Suprapubic skin (tissue), 4 donors: ENCODE measurements at regions not wholly inside any gene's neighbourhood (a gene's known extent, or its start where the extent isn't known, plus 50 kb on each side); places are given as distances from the start of the nearest gene placed in this dataset.

Experiments
- DNase-seq, 2 donors: peaks; one replicate each; pipeline ENCODE4 v3.0.0-alpha.2; 2019; ENCODE audit warnings: low spot score in 2 of 2
- H3K27ac ChIP-seq: fragments of 200-600 bp; sonication (generic); one replicate; pipeline ENCODE4 v1.5.1; 2019
- H3K27me3 ChIP-seq: fragments of 200-600 bp; sonication (generic); one replicate; pipeline ENCODE4 v1.5.1; 2019
- H3K36me3 ChIP-seq: fragments of 200-600 bp; sonication (generic); one replicate; pipeline ENCODE4 v1.5.1; 2019
- H3K4me1 ChIP-seq: fragments of 200-600 bp; sonication (generic); one replicate; pipeline ENCODE4 v1.5.1; 2019
- H3K4me3 ChIP-seq: fragments of 200-600 bp; sonication (generic); one replicate; pipeline ENCODE4 v1.5.1; 2019; ENCODE audit warnings: mild to moderate bottlenecking
- H3K9me3 ChIP-seq: fragments of 200-600 bp; sonication (generic); one replicate; pipeline ENCODE4 v1.5.1; 2019
- EP300 ChIP-seq: sonication (generic); formaldehyde crosslinking; IDR thresholded peaks from one replicate; pipeline ENCODE4 v1.6.1; 2017; ENCODE audit warnings: antibody characterized with exemption
- POLR2A ChIP-seq, 2 donors: fragments of 450-650 bp; IDR thresholded peaks; one replicate each; pipeline ENCODE4 v1.6.1; 2017; ENCODE audit warnings: antibody characterized with exemption in 2 of 2, mild to moderate bottlenecking in 2 of 2, moderate library complexity in 2 of 2
- POLR2AphosphoS5 ChIP-seq, 3 donors: sonication (generic); formaldehyde crosslinking; IDR thresholded peaks; one replicate each; pipeline ENCODE4 v1.6.1; 2017; ENCODE audit warnings: antibody characterized with exemption in 3 of 3
- WGBS: methylation state at CpG from one replicate; pipeline ENCODE4 v1.1.5; 2018; 5-methylcytosine and 5-hydroxymethylcytosine counted together
- TF ChIP-seq, protein P1 (sequence below), 2 donors: fragments of 200-600 bp in 1 of 2; fragments of 450-650 bp in 1 of 2; sonication (generic) in 1 of 2; IDR thresholded peaks; one replicate each; pipeline ENCODE4 v1.5.1; 2016 to 2019; ENCODE audit warnings: antibody characterized with exemption in 2 of 2, mild to moderate bottlenecking in 1 of 2, moderate library complexity in 1 of 2

DNA sequence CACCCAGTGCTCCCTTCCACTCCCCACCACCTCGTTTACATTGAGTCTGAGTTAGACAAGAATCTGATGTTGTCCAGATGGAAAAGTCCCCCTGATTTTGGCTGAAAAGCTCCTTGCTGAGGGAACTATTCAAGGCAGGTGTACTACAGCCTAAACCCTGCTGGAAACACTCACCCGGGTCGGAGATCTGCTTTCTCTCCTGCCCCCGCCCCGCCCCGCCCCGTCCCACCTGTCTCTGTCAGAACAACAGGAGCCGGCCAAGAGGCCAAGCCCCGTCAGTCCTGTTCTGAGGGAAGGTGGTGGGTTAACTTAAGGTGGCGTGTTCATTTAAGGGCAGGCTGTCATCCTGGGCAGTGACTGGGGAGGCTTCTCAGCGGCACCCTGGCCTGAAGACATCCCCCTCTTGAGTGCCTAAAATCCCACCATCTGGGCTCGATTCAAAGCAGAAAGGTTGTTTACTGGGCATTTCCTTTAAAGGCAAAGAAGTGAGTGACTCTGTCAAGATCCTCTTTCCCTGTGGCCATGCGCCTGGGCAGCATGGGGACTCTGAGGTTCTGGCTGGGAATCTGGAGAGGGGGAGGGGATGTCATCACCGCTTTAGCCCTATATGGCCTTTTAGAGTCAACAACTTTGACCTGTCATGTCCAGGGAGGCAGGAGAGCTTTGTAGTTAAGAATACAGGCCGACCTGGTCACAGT lies 71.1 kb upstream of the NEURL1B start:
- 38% methylated on average over 11 of the region's 15 CpGs for WGBS
- Histone ChIP-seq H3K4me3 (no peak overlapping the region), H3K4me1 (peaks cover 25% of the 10 kb centered on the region), H3K27me3 (no peaks in the 10 kb centered on the region), H3K9me3 (no peaks in the 10 kb centered on the region), H3K36me3 (no peaks in the 10 kb centered on the region), H3K27ac (peak overlapping the region; percentile 34)
- TF ChIP-seq POLR2AphosphoS5 (IDR thresholded peaks at IDR 0.05) (no peak), EP300 (no peak), POLR2A (IDR thresholded peaks at IDR 0.05) (no peak)
- TF ChIP-seq, protein P1, sequence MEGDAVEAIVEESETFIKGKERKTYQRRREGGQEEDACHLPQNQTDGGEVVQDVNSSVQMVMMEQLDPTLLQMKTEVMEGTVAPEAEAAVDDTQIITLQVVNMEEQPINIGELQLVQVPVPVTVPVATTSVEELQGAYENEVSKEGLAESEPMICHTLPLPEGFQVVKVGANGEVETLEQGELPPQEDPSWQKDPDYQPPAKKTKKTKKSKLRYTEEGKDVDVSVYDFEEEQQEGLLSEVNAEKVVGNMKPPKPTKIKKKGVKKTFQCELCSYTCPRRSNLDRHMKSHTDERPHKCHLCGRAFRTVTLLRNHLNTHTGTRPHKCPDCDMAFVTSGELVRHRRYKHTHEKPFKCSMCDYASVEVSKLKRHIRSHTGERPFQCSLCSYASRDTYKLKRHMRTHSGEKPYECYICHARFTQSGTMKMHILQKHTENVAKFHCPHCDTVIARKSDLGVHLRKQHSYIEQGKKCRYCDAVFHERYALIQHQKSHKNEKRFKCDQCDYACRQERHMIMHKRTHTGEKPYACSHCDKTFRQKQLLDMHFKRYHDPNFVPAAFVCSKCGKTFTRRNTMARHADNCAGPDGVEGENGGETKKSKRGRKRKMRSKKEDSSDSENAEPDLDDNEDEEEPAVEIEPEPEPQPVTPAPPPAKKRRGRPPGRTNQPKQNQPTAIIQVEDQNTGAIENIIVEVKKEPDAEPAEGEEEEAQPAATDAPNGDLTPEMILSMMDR (IDR thresholded peaks at IDR 0.05) = no peak
- no peak for DNase-seq

DNA sequence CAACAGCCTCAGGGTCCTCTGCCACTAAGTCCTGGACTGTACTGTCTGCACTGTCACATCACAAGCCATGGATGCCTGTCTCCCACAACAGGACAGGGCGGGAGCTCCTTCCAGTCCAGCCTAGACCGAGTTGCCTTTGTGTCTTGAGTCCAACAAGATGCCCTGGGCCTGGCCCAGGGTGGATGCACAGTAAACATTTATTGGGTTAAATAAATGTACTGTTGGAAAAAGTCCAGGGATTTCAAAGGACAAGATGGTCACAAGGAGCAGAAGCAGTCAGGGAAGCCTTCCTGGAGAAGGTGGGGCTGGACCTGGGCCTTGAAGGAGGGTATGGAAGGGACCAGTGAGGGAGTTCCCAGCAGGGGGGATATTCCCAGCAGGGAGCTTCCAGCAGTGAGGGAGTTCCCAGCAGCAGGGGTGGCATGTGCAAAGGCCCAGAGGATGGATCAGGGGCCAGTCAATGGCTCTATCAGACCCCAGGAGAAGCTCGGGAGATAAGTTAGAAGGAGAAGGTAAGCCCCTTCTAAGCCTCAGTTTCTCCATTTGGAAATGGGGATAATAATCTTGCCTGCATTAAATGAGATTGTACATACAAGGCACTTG lies 72.7 kb upstream of the NEURL1B start:
- 91% methylated on average over 3 of the region's 3 CpGs for WGBS
- TF ChIP-seq EP300 (no peak), POLR2A (IDR thresholded peaks at IDR 0.05) (no peak), POLR2AphosphoS5 (IDR thresholded peaks at IDR 0.05) (no peak)
- TF ChIP-seq, protein P1 (IDR thresholded peaks at IDR 0.05) = no peak
- Histone ChIP-seq H3K9me3 (no peaks in the 10 kb centered on the region), H3K4me1 (peaks cover 41% of the 10 kb centered on the region), H3K36me3 (no peaks in the 10 kb centered on the region), H3K4me3 (no peak overlapping the region), H3K27ac (no peak overlapping the region), H3K27me3 (no peaks in the 10 kb centered on the region)
- no peak for DNase-seq

DNA sequence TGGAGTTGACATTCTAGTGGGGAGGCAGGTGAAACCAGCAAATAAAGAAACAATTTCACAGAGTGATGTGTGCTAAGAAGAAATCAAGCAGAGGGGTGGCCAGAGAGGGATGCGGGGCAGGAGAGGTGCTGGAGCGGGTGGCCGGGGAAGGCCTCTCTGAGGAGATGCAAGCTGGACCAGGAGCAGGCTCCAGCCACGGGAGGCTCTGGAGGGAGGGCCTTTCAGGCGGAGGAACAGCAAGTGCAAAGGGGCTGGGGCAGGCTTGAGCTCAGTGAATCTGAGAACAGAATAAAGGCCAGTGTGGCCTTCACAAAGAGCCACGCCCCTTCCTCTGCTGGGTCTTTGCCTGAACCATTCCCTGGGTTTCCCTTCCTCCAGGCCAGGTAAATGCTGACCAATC lies 73.2 kb upstream of the NEURL1B start:
- Histone ChIP-seq H3K4me1 (peaks cover 40% of the 10 kb centered on the region), H3K27ac (no peak overlapping the region)
- WGBS = 96% methylated on average over 6 of the region's 6 CpGs

DNA sequence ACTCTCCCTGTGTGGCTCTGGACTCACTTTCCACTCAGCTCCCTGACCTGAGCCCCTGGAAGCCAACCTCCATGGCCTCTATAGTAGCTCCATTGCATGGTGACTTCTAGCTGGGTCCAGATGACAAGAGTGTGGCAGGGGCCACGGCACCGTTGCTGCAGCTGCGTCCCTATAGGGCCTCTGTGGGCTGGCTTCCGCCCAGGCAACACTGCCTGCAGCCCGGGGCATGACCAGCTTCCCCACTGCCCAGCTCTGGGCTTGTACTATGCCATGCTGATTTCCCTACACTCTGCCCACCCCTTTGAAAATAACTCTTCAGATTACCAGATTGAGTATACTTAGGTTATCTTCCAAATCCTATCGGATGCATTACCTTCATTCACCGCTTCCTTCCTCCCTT lies 73.8 kb upstream of the NEURL1B start:
- no peak for DNase-seq
- TF ChIP-seq POLR2AphosphoS5 (IDR thresholded peaks at IDR 0.05) (no peak), POLR2A (IDR thresholded peaks at IDR 0.05) (no peak), EP300 (no peak)
- TF ChIP-seq, protein P1 (IDR thresholded peaks at IDR 0.05) = no peak
- no peak overlapping the region for H3K27ac ChIP-seq
- H3K27me3 ChIP-seq = no peaks in the 10 kb centered on the region
- no peaks in the 10 kb centered on the region for H3K36me3 ChIP-seq
- no peaks in the 10 kb centered on the region for H3K9me3 ChIP-seq
- H3K4me1 ChIP-seq = peaks cover 38% of the 10 kb centered on the region
- H3K4me3 ChIP-seq = no peak overlapping the region
- WGBS = 83% methylated on average over 7 of the region's 7 CpGs

More for the DNA sequence above, 73.2 kb upstream of the NEURL1B start:
- TF ChIP-seq, protein P1 (IDR thresholded peaks at IDR 0.05) = no peak
- TF ChIP-seq POLR2AphosphoS5 (IDR thresholded peaks at IDR 0.05) (no peak), EP300 (no peak), POLR2A (IDR thresholded peaks at IDR 0.05) (no peak)
- DNase-seq = no peak
- Histone ChIP-seq H3K36me3 (no peaks in the 10 kb centered on the region), H3K9me3 (no peaks in the 10 kb centered on the region), H3K4me3 (no peak overlapping the region), H3K27me3 (no peaks in the 10 kb centered on the region)

DNA sequence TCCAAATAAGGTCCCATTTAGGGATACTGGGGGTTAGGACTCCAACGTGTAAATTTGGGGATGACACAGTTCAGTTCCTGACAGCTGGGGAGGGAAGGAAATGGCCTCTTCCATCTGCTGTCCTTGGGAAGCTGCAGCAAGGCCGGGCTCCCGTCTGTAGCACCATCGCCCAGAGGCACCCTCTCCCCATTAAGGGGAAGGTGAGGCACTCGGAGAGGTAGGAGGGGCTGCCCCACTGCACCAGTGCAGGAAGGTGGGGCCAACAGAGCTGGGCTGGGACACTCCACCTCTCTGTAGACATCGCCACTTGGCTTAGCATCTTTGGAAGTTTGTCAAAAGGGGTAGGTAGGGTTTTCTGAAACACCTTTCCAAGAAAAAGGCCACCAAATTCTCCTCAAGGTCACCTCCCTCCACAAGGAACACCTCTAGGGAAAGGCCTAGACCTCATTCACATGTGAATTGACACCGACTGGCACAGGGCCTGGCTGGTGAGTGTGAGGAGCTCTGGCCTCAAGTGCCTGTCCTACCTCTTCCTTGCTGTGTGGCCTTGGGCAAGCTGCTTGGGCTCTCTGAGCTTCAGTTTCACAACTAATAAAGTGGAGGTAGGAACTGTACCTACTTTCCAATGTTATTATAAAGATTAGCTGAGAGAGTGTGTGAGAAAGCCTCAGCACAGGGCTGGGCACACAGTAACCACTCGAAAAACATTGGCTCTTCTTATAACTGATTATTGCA lies 75.0 kb upstream of the NEURL1B start:
- H3K27me3 ChIP-seq = no peaks in the 10 kb centered on the region
- no peaks in the 10 kb centered on the region for H3K36me3 ChIP-seq
- TF ChIP-seq EP300 (no peak), POLR2A (IDR thresholded peaks at IDR 0.05) (no peak), POLR2AphosphoS5 (IDR thresholded peaks at IDR 0.05) (no peak)
- TF ChIP-seq, protein P1 (IDR thresholded peaks at IDR 0.05) = no peak
- no peak overlapping the region for H3K27ac ChIP-seq
- WGBS = 79% methylated on average over 8 of the region's 8 CpGs
- peaks cover 45% of the 10 kb centered on the region for H3K4me1 ChIP-seq
- H3K9me3 ChIP-seq = no peaks in the 10 kb centered on the region
- no peak for DNase-seq
- H3K4me3 ChIP-seq = no peak overlapping the region
